ENCODE measurements at regions not wholly inside any gene's neighbourhood (a gene's known extent, or its start where the extent isn't known, plus 50 kb on each side); places are given as distances from the start of the nearest gene placed in this dataset.

DNA sequence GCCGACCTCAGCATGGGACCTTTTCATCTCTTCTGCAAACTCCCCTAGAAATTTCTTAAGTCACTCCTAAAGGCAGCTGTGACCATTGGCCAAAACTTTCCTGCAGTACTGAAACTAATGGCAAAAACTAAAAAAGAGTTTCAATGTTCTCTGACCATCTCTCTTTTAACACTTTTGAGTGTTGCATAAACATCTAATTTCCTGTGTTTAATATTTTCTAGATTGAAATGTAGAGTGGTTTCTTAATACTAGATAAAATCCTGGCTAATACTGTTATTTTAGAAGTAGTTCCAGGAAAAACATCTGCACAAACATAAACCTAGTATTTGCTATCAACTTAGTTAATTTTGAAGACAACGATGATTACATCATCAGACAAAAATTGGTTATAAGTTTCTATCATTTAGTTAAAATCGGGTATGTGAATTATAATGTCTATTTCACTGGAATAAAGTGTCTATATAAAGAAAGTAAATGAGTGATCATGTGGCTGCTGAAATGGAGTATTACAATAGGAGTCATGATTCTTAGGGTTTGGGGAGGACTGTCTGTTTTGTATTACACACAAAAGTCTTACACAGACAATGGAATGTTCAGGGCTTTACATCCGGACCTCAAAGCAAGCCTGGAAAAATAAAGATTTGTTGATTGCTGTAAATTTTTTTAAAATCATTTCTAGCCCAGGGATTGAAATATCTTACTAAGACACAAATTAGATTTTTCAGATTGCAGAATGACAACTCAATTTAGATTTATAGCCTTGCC is 1323.4 kb downstream of the C4orf33 start:
- TF ChIP-seq, protein P1, sequence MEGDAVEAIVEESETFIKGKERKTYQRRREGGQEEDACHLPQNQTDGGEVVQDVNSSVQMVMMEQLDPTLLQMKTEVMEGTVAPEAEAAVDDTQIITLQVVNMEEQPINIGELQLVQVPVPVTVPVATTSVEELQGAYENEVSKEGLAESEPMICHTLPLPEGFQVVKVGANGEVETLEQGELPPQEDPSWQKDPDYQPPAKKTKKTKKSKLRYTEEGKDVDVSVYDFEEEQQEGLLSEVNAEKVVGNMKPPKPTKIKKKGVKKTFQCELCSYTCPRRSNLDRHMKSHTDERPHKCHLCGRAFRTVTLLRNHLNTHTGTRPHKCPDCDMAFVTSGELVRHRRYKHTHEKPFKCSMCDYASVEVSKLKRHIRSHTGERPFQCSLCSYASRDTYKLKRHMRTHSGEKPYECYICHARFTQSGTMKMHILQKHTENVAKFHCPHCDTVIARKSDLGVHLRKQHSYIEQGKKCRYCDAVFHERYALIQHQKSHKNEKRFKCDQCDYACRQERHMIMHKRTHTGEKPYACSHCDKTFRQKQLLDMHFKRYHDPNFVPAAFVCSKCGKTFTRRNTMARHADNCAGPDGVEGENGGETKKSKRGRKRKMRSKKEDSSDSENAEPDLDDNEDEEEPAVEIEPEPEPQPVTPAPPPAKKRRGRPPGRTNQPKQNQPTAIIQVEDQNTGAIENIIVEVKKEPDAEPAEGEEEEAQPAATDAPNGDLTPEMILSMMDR (conservative IDR thresholded peaks at IDR 0.05 in 1 of 2, IDR thresholded peaks at IDR 0.05 in 1 of 2; ENCODE audit: low read depth in 1 of 2, low read length in 2 of 2), result no peak
- no peak for TF ChIP-seq EZH2 (IDR thresholded peaks at IDR 0.05; ENCODE audit: low read length, missing control alignments)

All from fibroblast of lung (primary cell).